Body of pancreas (tissue), 4 donors: ENCODE measurements at regions not wholly inside any gene's neighbourhood (a gene's known extent, or its start where the extent isn't known, plus 50 kb on each side); places are given as distances from the start of the nearest gene placed in this dataset.
"Not testable (repeated sequence)": the region's sequence is repeated elsewhere in the genome, so short reads cannot be mapped to it uniquely, and the experiment has no call there.

Source experiments
- ATAC-seq: fragments of 150-250 bp; one replicate; pipeline ENCODE4 v1.9.1; 2016
- DNase-seq, 4 donors: peaks; one replicate each; pipeline ENCODE4 v3.0.0-alpha.2; 2019
- H3K27ac ChIP-seq, 4 donors: fragments of 200-600 bp; sonication (generic); 1 replicate in 3 of 4; 2 replicates in 1 of 4; pipeline versions ENCODE4 v1.5.1 to v1.6.1; 2016 to 2019; ENCODE audit warnings: mild to moderate bottlenecking in 1 of 4, mixed read lengths in 1 of 4, moderate library complexity in 1 of 4
- H3K27me3 ChIP-seq, 2 donors: fragments of 200-600 bp; sonication (generic); one replicate each; pipeline ENCODE4 v1.6.0; 2016; ENCODE audit warnings: mild to moderate bottlenecking in 1 of 2
- H3K36me3 ChIP-seq, 2 donors: fragments of 200-600 bp; sonication (generic); replicated peaks in 1 of 2; 2 replicates each; pipeline ENCODE4 v1.5.1; 2016; ENCODE audit warnings: low read depth in 2 of 2; ENCODE audit not compliant: insufficient read depth in 1 of 2
- H3K4me1 ChIP-seq: fragments of 200-600 bp; sonication (generic); one replicate; pipeline ENCODE4 v1.6.0; 2016
- H3K4me3 ChIP-seq, 2 donors: fragments of 200-600 bp; sonication (generic); 1 replicate in 1 of 2; 2 replicates in 1 of 2; pipeline ENCODE4 v1.5.1; 2016 to 2019
- H3K9me3 ChIP-seq, 3 donors: fragments of 200-600 bp; sonication (generic); 1 replicate in 2 of 3; 2 replicates in 1 of 3; pipeline ENCODE4 v1.5.1; 2016
- POLR2A ChIP-seq, 3 donors: fragments of 450-650 bp; IDR thresholded peaks; one replicate each; pipeline ENCODE4 v1.6.1; 2016; ENCODE audit warnings: antibody characterized with exemption in 3 of 3, mild to moderate bottlenecking in 2 of 3
- WGBS, 2 donors: methylation state at CpG; one replicate each; pipeline ENCODE4 v1.1.5; 2017; 5-methylcytosine and 5-hydroxymethylcytosine counted together
- intact Hi-C: fragments of 100-400 bp; cut with DNase I; formaldehyde crosslinking; loops from one replicate; pipeline ENCODE4 v1.15.1; 2023
- TF ChIP-seq, protein P1 (sequence below), 7 experiments: fragments of 450-650 bp in 4 of 7; fragments of 200-600 bp in 3 of 7; sonication (generic) in 3 of 7; IDR thresholded peaks; one replicate each; pipeline ENCODE4 v1.5.1; 2016 to 2019; ENCODE audit warnings: antibody characterized with exemption in 7 of 7

- TF ChIP-seq, protein P1, sequence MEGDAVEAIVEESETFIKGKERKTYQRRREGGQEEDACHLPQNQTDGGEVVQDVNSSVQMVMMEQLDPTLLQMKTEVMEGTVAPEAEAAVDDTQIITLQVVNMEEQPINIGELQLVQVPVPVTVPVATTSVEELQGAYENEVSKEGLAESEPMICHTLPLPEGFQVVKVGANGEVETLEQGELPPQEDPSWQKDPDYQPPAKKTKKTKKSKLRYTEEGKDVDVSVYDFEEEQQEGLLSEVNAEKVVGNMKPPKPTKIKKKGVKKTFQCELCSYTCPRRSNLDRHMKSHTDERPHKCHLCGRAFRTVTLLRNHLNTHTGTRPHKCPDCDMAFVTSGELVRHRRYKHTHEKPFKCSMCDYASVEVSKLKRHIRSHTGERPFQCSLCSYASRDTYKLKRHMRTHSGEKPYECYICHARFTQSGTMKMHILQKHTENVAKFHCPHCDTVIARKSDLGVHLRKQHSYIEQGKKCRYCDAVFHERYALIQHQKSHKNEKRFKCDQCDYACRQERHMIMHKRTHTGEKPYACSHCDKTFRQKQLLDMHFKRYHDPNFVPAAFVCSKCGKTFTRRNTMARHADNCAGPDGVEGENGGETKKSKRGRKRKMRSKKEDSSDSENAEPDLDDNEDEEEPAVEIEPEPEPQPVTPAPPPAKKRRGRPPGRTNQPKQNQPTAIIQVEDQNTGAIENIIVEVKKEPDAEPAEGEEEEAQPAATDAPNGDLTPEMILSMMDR (IDR thresholded peaks at IDR 0.05), result no peak
- no peak for TF ChIP-seq POLR2A (IDR thresholded peaks at IDR 0.05)
- no peaks in the 10 kb centered on the region for H3K27me3 ChIP-seq
- no peaks in the 10 kb centered on the region for H3K9me3 ChIP-seq
- ATAC-seq, result no peak
- no peak overlapping the region for H3K4me3 ChIP-seq
- no peak for DNase-seq
- 5 to 14% methylated on average over 1 of the region's 1 CpG for WGBS, 2 donors
- intact Hi-C loops, result no loop called here
- H3K27ac ChIP-seq, result no peak overlapping the region
- no peaks in the 10 kb centered on the region for H3K36me3 ChIP-seq
- H3K4me1 ChIP-seq, result no peaks in the 10 kb centered on the region
Measured at GRCh38 chr3:99562138-99562537, 76.3 kb upstream of the COL8A1 start.

DNA sequence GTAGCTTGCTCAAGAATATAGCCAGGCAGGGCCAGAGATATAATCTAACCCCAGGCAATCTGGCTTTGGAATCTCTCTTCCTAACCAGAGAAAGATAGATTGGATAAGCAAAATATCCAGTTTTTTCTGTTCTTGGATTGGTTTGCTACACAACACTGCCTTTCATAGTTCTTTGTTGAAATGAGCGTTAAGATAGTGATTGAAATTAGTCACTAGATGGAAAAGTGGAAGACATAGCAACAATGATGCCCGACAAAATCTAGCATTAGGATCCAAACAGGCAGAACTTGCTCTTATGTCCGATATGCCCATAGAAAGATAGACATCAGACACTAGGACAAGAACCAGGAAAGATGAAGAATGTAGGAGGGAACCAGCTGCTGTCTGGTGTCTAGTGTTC, 77.3 kb upstream of the COL8A1 start:
- Histone ChIP-seq H3K27ac (no peak overlapping the region), H3K4me3 (no peak overlapping the region), H3K36me3 (no peaks in the 10 kb centered on the region), H3K4me1 (no peaks in the 10 kb centered on the region), H3K9me3 (no peaks in the 10 kb centered on the region), H3K27me3 (no peaks in the 10 kb centered on the region)
- ATAC-seq (no peak), DNase-seq (no peak)
- TF ChIP-seq POLR2A (IDR thresholded peaks at IDR 0.05), result no peak
- TF ChIP-seq, protein P1 (IDR thresholded peaks at IDR 0.05), result no peak
- 63 to 64% methylated on average over 3 of the region's 3 CpGs for WGBS, 2 donors
- intact Hi-C loops, result no loop called here

DNA sequence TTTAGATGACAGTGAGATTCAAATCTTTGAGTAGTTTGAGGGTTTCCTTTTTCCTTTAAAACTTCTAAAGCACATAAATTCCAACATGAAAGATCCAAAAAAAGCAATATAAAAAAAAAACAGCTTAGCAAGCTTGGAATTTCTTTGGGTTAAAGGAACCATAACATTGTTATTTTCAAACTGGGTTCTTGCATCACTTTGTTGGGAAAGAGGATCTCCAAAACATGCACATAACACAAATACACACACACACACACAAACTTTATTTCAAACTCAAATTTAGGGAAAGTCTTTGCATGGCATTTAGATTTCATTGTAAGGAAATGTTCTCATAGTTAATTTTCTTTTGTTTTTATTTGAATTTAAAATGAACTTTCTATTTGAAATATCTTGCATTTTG, 79.2 kb upstream of the COL8A1 start:
- intact Hi-C loops, result no loop called here
- no peak for DNase-seq

DNA sequence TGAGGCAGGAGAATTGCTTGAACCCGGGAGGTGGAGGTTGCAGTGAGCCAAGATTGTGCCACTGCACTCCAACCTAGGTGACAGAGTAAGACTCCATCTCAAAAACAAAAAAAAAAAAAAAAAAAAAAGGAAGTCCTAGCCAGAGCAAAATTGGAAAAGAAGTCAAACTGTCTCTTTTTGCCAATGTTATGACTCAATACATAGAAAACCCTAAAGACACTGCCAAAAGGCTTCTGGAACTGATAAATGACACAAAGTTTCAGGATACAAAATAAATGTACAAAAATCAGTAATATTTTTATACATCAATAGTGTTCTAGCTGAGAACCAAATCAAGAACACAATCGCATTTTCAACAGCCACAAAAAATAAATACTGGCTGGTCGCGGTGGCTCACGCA, 82.5 kb upstream of the COL8A1 start:
- intact Hi-C loops, H3K27me3 ChIP-seq, DNase-seq, H3K4me1 ChIP-seq, H3K9me3 ChIP-seq, H3K4me3 ChIP-seq, H3K27ac ChIP-seq, ATAC-seq, H3K36me3 ChIP-seq: not testable (repeated sequence)
- WGBS, 2 donors, result 83 to 86% methylated on average over 5 of the region's 5 CpGs

More for the DNA sequence above, 79.2 kb upstream of the COL8A1 start:
- Histone ChIP-seq H3K4me3 (no peak overlapping the region), H3K4me1 (no peaks in the 10 kb centered on the region), H3K27ac (no peak overlapping the region), H3K36me3 (no peaks in the 10 kb centered on the region), H3K27me3 (no peaks in the 10 kb centered on the region), H3K9me3 (no peaks in the 10 kb centered on the region)
- ATAC-seq, result no peak
- no peak for TF ChIP-seq POLR2A (IDR thresholded peaks at IDR 0.05)
- TF ChIP-seq, protein P1 (IDR thresholded peaks at IDR 0.05), result no peak

- H3K27me3 ChIP-seq, result no peaks in the 10 kb centered on the region
- no peaks in the 10 kb centered on the region for H3K36me3 ChIP-seq
- TF ChIP-seq POLR2A (IDR thresholded peaks at IDR 0.05), result no peak
- TF ChIP-seq, protein P1 (IDR thresholded peaks at IDR 0.05), result no peak
- intact Hi-C loops, result no loop called here
- H3K27ac ChIP-seq, result no peak overlapping the region
- DNase-seq (no peak), ATAC-seq (no peak)
- no peaks in the 10 kb centered on the region for H3K4me1 ChIP-seq
- WGBS, 2 donors, result 64 to 66% methylated on average over 1 of the region's 1 CpG
- H3K9me3 ChIP-seq, result no peaks in the 10 kb centered on the region
- no peak overlapping the region for H3K4me3 ChIP-seq
Measured at GRCh38 chr3:99551520-99551919, 86.9 kb upstream of the COL8A1 start.
